WTC11 (cell line): ENCODE measurements at regions not wholly inside any gene's neighbourhood (a gene's known extent, or its start where the extent isn't known, plus 50 kb on each side); places are given as distances from the start of the nearest gene placed in this dataset.

Source experiments
- ATAC-seq: fragments of 200-7000 bp; cut with Tn5 transposase; 2 replicates; pipeline ENCODE4 v1.10.0; 2021; ENCODE audit warnings: mild to moderate bottlenecking, moderate library complexity
- CTCF ChIA-PET: fragments of 300-600 bp; sonication (Branson Sonifier 250); formaldehyde crosslinking; loops from one replicate; lab custom pipeline; 2021; ENCODE audit warnings: antibody characterized with exemption; lab: Charles Lee
- POLR2A ChIA-PET: fragments of 350-600 bp; sonication (Branson Sonifier 250); formaldehyde crosslinking; loops from one replicate; lab custom pipeline; 2021; ENCODE audit warnings: antibody characterized with exemption; lab: Charles Lee
- DNase-seq: peaks from one replicate; pipeline ENCODE4 v3.0.0; 2021; ENCODE audit warnings: low spot score
- H3K27ac Mint-ChIP-seq: 2 replicates; pipeline ENCODE4 v1.8.0; 2021; ENCODE audit warnings: mixed read lengths
- H3K27me3 Mint-ChIP-seq: 2 replicates; pipeline ENCODE4 v1.8.0; 2021; ENCODE audit warnings: low read depth, mild to moderate bottlenecking, moderate library complexity, mixed read lengths
- H3K36me3 Mint-ChIP-seq: 2 replicates; pipeline ENCODE4 v1.8.0; 2021; ENCODE audit warnings: mixed read lengths
- H3K4me1 Mint-ChIP-seq: 2 replicates; pipeline ENCODE4 v1.8.0; 2022; ENCODE audit warnings: mixed read lengths
- H3K4me3 Mint-ChIP-seq: 2 replicates; pipeline ENCODE4 v1.8.0; 2021; ENCODE audit warnings: mild to moderate bottlenecking, moderate library complexity, mixed read lengths
- H3K9me3 Mint-ChIP-seq: 2 replicates; pipeline ENCODE4 v1.8.0; 2021; ENCODE audit warnings: mixed read lengths
- CBFB ChIP-seq: sonication (generic); formaldehyde crosslinking; IDR thresholded peaks from 2 replicates; pipeline ENCODE4 v1.8.1; 2022; ENCODE audit warnings: mild to moderate bottlenecking, low read depth, missing genetic modification reagents
- CREM ChIP-seq: sonication (generic); formaldehyde crosslinking; IDR thresholded peaks from 2 replicates; pipeline ENCODE4 v1.8.1; 2022; ENCODE audit warnings: mild to moderate bottlenecking, missing genetic modification reagents, moderate library complexity
- ETV6 ChIP-seq: sonication (generic); formaldehyde crosslinking; IDR thresholded peaks from 2 replicates; pipeline ENCODE4 v1.8.1; 2022; ENCODE audit warnings: mild to moderate bottlenecking, missing genetic modification reagents
- GRHL2 ChIP-seq: fragments of 250-450 bp; sonication (Bioruptor Pico); IDR thresholded peaks from 2 replicates; pipeline ENCODE4 v1.8.0; 2022; ENCODE audit warnings: mild to moderate bottlenecking, moderate library complexity; ENCODE audit not compliant: insufficient replicate concordance, severe bottlenecking
- IRF2 ChIP-seq: sonication (generic); formaldehyde crosslinking; IDR thresholded peaks from 2 replicates; pipeline ENCODE4 v1.8.0; 2022; ENCODE audit warnings: low read depth, missing genetic modification reagents, borderline replicate concordance
- JUN ChIP-seq: sonication (generic); formaldehyde crosslinking; IDR thresholded peaks from 2 replicates; pipeline ENCODE4 v1.8.0; 2023; ENCODE audit warnings: mild to moderate bottlenecking, missing genetic modification reagents
- MYBL2 ChIP-seq: sonication (generic); formaldehyde crosslinking; IDR thresholded peaks from 2 replicates; pipeline ENCODE4 v1.8.1; 2023; ENCODE audit warnings: mild to moderate bottlenecking, moderate library complexity, missing genetic modification reagents
- NR1H2 ChIP-seq: sonication (generic); formaldehyde crosslinking; IDR thresholded peaks from 2 replicates; pipeline ENCODE4 v1.9.0; 2021; ENCODE audit warnings: mild to moderate bottlenecking, moderate library complexity, missing genetic modification reagents
- SMAD4 ChIP-seq: sonication (generic); formaldehyde crosslinking; IDR thresholded peaks from 2 replicates; pipeline ENCODE4 v1.8.0; 2022; ENCODE audit warnings: mild to moderate bottlenecking, missing genetic modification reagents
- TCF7 ChIP-seq: sonication (generic); formaldehyde crosslinking; IDR thresholded peaks from 2 replicates; pipeline ENCODE4 v1.8.0; 2022; ENCODE audit warnings: mild to moderate bottlenecking, low read depth, missing genetic modification reagents, moderate library complexity
- TEAD1 ChIP-seq: sonication (generic); formaldehyde crosslinking; IDR thresholded peaks from 2 replicates; pipeline ENCODE4 v1.8.0; 2022; ENCODE audit warnings: mild to moderate bottlenecking, missing genetic modification reagents
- TP53 ChIP-seq: sonication (generic); formaldehyde crosslinking; IDR thresholded peaks from 2 replicates; pipeline ENCODE4 v1.8.1; 2023; ENCODE audit warnings: mild to moderate bottlenecking, missing genetic modification reagents
- ZBTB21 ChIP-seq: sonication (generic); formaldehyde crosslinking; IDR thresholded peaks from 2 replicates; pipeline ENCODE4 v1.8.1; 2023; ENCODE audit warnings: mild to moderate bottlenecking, missing genetic modification reagents, borderline replicate concordance
- ZNF219 ChIP-seq: sonication (generic); formaldehyde crosslinking; IDR thresholded peaks from 2 replicates; pipeline ENCODE4 v1.8.0; 2023; ENCODE audit warnings: missing genetic modification reagents, mild to moderate bottlenecking, borderline replicate concordance
- ZNF263 ChIP-seq: sonication (generic); formaldehyde crosslinking; IDR thresholded peaks from 2 replicates; pipeline ENCODE4 v1.8.1; 2022; ENCODE audit warnings: low read depth, mild to moderate bottlenecking, moderate library complexity, missing genetic modification reagents
- TF ChIP-seq, protein P1 (sequence below): sonication (generic); formaldehyde crosslinking; IDR thresholded peaks from 2 replicates; pipeline ENCODE4 v1.8.0; 2022; ENCODE audit warnings: mild to moderate bottlenecking, missing genetic modification reagents
- TF ChIP-seq, protein P2 (sequence below): sonication (generic); formaldehyde crosslinking; IDR thresholded peaks from 2 replicates; pipeline ENCODE4 v1.8.1; 2022; ENCODE audit warnings: low read depth, mild to moderate bottlenecking, moderate library complexity, missing genetic modification reagents, borderline replicate concordance
- TF ChIP-seq, protein P3 (sequence below): sonication (generic); formaldehyde crosslinking; IDR thresholded peaks from 2 replicates; pipeline ENCODE4 v1.8.0; 2022; ENCODE audit warnings: mild to moderate bottlenecking, missing genetic modification reagents
- TF ChIP-seq, protein P4 (sequence below): fragments of 250-450 bp; sonication (Bioruptor Pico); IDR thresholded peaks from 2 replicates; pipeline ENCODE4 v2.1.2; 2022; ENCODE audit warnings: mild to moderate bottlenecking, moderate library complexity
- TF ChIP-seq, protein P5 (sequence below): sonication (generic); formaldehyde crosslinking; conservative IDR thresholded peaks from 2 replicates; pipeline ENCODE4 v1.8.1; 2022; ENCODE audit warnings: mild to moderate bottlenecking, missing genetic modification reagents
- TF ChIP-seq, protein P6 (sequence below): sonication (generic); formaldehyde crosslinking; IDR thresholded peaks from 2 replicates; pipeline ENCODE4 v1.8.0; 2022; ENCODE audit warnings: missing genetic modification reagents

- no peaks in the 10 kb centered on the region for H3K9me3 Mint-ChIP-seq
- no peak for DNase-seq
- POLR2A ChIA-PET = no interaction called here
- no peaks in the 10 kb centered on the region for H3K27me3 Mint-ChIP-seq
- TF ChIP-seq JUN = no peak
- no peak for TF ChIP-seq TCF7 (CRISPR knock-in tag)
- TF ChIP-seq, all 79 proteins: peak for 0
- Mint-ChIP-seq H3K27ac (no peak overlapping the region), H3K36me3 (no peaks in the 10 kb centered on the region), H3K4me1 (peaks cover 16% of the 10 kb centered on the region), H3K4me3 (no peak overlapping the region)
- no peak for ATAC-seq
- CTCF ChIA-PET = no interaction called here
Measured at GRCh38 chr16:64892835-64893785, 228.8 kb downstream of the CDH11 start.

GRCh38 chr16:64889446-64889845 lies 232.4 kb downstream of the CDH11 start:
- DNase-seq (no peak), ATAC-seq (no peak)
- Mint-ChIP-seq H3K27ac (no peak overlapping the region), H3K36me3 (no peaks in the 10 kb centered on the region), H3K4me3 (no peak overlapping the region), H3K27me3 (no peaks in the 10 kb centered on the region), H3K9me3 (no peaks in the 10 kb centered on the region), H3K4me1 (peaks cover 18% of the 10 kb centered on the region)
- TF ChIP-seq JUN (no peak), NR1H2 (CRISPR knock-in tag) (no peak), TP53 (CRISPR knock-in tag) (no peak), SMAD4 (CRISPR knock-in tag) (no peak), ETV6 (CRISPR knock-in tag) (no peak), CREM (no peak)
- TF ChIP-seq, protein P1, sequence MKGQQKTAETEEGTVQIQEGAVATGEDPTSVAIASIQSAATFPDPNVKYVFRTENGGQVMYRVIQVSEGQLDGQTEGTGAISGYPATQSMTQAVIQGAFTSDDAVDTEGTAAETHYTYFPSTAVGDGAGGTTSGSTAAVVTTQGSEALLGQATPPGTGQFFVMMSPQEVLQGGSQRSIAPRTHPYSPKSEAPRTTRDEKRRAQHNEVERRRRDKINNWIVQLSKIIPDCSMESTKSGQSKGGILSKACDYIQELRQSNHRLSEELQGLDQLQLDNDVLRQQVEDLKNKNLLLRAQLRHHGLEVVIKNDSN (CRISPR knock-in tag) = no peak
- TF ChIP-seq, protein P2, sequence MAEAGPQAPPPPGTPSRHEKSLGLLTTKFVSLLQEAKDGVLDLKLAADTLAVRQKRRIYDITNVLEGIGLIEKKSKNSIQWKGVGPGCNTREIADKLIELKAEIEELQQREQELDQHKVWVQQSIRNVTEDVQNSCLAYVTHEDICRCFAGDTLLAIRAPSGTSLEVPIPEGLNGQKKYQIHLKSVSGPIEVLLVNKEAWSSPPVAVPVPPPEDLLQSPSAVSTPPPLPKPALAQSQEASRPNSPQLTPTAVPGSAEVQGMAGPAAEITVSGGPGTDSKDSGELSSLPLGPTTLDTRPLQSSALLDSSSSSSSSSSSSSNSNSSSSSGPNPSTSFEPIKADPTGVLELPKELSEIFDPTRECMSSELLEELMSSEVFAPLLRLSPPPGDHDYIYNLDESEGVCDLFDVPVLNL = no peak
- TF ChIP-seq, protein P3, sequence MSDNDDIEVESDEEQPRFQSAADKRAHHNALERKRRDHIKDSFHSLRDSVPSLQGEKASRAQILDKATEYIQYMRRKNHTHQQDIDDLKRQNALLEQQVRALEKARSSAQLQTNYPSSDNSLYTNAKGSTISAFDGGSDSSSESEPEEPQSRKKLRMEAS = no peak
- TF ChIP-seq, protein P4, sequence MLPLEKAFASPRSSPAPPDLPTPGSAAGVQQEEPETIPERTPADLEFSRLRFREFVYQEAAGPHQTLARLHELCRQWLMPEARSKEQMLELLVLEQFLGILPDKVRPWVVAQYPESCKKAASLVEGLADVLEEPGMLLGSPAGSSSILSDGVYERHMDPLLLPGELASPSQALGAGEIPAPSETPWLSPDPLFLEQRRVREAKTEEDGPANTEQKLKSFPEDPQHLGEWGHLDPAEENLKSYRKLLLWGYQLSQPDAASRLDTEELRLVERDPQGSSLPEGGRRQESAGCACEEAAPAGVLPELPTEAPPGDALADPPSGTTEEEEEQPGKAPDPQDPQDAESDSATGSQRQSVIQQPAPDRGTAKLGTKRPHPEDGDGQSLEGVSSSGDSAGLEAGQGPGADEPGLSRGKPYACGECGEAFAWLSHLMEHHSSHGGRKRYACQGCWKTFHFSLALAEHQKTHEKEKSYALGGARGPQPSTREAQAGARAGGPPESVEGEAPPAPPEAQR (CRISPR knock-in tag) = no peak
- TF ChIP-seq, protein P5, sequence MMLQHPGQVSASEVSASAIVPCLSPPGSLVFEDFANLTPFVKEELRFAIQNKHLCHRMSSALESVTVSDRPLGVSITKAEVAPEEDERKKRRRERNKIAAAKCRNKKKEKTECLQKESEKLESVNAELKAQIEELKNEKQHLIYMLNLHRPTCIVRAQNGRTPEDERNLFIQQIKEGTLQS = no peak
- ChIA-PET POLR2A (no interaction called here), CTCF (no interaction called here)

DNA sequence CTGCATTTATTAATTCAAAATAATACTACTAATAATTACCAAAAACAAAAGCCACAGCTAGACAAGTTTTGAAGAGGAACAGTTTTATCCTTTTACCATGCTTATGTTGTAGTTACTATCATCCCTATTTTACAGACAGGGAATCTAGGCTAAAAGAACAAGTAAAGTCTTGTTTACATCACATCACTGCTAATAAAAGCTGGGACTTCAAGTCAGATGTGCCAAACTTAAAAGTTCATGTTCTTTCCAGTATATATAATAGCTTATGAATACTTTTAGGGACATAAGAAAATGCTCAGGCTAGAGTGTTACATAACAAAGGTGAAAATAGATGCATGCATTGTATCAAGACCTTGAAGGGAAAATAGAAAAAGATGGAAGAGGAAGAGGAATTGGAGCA lies 234.2 kb downstream of the CDH11 start:
- Mint-ChIP-seq H3K4me1 (peaks cover 18% of the 10 kb centered on the region), H3K36me3 (no peaks in the 10 kb centered on the region), H3K27ac (no peak overlapping the region), H3K27me3 (no peaks in the 10 kb centered on the region), H3K4me3 (no peak overlapping the region), H3K9me3 (peaks cover 3% of the 10 kb centered on the region; the same call in 1 of the 2 replicates)
- ATAC-seq (no peak), DNase-seq (no peak)
- ChIA-PET CTCF (no interaction called here), POLR2A (interaction anchor here (0.7 kb wide), 1 partner anchor 593 kb away, joined by 5 read pairs; no protein-coding TSS in a partner anchor)
- TF ChIP-seq, protein P3 = no peak
- TF ChIP-seq TP53 (CRISPR knock-in tag) (no peak), ZNF263 (CRISPR knock-in tag) (no peak), TEAD1 (CRISPR knock-in tag) (no peak), ZBTB21 (CRISPR knock-in tag) (no peak), MYBL2 (CRISPR knock-in tag) (no peak), GRHL2 (CRISPR knock-in tag) (no peak), IRF2 (CRISPR knock-in tag) (no peak), CBFB (no peak), ZNF219 (CRISPR knock-in tag) (no peak)
- TF ChIP-seq, protein P6, sequence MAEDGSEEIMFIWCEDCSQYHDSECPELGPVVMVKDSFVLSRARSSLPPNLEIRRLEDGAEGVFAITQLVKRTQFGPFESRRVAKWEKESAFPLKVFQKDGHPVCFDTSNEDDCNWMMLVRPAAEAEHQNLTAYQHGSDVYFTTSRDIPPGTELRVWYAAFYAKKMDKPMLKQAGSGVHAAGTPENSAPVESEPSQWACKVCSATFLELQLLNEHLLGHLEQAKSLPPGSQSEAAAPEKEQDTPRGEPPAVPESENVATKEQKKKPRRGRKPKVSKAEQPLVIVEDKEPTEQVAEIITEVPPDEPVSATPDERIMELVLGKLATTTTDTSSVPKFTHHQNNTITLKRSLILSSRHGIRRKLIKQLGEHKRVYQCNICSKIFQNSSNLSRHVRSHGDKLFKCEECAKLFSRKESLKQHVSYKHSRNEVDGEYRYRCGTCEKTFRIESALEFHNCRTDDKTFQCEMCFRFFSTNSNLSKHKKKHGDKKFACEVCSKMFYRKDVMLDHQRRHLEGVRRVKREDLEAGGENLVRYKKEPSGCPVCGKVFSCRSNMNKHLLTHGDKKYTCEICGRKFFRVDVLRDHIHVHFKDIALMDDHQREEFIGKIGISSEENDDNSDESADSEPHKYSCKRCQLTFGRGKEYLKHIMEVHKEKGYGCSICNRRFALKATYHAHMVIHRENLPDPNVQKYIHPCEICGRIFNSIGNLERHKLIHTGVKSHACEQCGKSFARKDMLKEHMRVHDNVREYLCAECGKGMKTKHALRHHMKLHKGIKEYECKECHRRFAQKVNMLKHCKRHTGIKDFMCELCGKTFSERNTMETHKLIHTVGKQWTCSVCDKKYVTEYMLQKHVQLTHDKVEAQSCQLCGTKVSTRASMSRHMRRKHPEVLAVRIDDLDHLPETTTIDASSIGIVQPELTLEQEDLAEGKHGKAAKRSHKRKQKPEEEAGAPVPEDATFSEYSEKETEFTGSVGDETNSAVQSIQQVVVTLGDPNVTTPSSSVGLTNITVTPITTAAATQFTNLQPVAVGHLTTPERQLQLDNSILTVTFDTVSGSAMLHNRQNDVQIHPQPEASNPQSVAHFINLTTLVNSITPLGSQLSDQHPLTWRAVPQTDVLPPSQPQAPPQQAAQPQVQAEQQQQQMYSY = no peak
